NCI-H526 treated with DMSO at 0.1 percent for 48 hours (cell line): ENCODE measurements at regions not wholly inside any gene's neighbourhood (a gene's known extent, or its start where the extent isn't known, plus 50 kb on each side); places are given as distances from the start of the nearest gene placed in this dataset.

Experiments
- DNase-seq: peaks from one replicate; lab custom pipeline; 2025; lab: John Stamatoyannopoulos, UW

DNA sequence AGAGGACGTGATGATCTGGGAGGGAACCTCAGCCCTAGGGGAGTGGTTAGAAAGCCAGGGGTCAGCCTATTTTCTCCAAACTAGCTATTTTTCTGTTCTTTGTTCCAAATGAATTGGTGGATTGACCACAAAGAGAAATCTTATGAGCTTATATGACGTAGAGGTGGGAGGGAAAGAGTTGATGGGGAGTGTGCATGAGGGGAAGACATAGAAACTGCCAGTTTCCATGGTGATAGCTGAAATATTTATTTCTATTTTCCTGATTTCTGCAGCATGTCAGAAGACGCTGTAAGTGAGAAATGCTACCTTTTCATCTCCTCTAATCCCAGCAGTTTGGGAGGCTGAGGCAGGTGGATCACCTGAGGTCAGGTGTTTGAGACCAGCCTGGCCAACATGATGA is 51.4 kb upstream of the CISTR start:
- DNase-seq, result no peak

DNA sequence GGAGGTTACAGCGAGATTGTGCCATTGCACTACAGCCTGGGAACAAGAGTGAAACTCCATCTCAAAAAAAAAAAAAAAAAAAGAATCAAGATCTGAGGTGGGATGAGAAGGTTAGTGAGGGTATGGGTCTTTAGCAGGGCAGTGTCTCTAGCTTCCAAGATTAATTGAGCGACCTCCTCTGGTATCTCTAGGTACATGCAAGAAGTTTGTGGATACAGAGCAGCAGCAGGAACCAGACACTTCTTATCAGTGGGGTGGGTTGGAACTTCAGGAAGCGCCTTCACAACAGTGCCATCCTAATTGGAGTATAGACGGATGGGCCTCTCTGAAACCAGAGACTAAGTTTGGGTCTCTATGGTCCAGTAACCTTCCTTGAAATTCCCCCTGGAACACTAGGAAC is 51.9 kb upstream of the CISTR start:
- no peak for DNase-seq

DNA sequence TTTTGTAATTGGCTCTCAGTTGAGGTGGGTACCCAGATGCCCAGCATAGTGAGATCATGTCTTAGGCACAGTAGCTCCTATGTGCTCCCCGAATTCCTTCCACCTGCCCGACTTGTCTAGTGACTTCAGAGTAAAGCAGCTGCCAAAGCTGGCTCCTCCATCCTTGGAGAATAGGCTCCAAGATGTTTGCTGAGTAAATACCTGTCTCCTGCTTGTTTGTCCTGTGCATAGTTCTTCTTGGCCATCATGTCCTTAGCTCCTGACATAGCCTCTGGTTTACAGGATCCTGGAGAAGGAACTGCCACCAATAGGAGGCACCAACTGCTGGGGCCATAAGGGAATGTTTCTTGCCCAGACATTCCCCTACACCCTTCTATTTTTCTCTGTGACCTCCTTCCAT is 52.6 kb upstream of the CISTR start:
- DNase-seq, result no peak

DNA sequence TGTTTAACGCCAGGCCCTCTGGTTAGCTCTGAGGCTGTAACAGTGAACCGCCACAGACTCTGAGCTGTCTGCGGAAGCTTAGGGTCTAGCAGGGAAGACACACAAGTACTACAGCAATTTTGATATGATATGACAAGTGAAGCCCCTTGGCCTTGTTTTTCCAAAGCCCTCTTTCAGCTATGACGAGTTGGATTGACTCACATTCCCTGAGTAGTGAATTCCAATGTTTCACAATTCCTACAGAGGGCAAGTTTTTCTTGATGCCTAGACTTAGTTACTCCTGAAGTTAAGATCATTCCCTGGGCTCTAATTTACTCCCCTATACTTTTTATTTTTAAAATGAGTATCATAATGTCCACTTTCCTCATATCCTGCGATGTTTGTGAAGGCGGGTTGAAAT is 53.3 kb upstream of the CISTR start:
- no peak for DNase-seq

DNA sequence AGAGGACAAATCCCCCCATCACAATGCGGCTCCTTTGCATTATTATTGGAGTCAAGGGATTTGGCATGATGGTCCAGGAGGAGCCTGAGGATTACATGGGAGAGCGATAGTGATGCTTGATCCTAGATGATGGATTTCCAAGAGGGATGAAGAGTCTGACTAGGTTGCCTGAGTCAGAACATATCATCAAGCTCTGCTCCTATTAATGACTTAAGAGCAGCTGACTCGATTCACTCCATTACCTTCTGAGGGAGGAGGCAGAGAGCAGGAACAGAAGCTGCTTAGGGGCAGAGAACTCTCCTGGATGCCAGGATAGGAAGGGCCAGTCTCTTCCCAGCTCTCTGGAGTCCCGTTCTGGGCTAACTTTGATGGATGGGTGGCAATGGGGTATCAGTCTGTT is 54.0 kb upstream of the CISTR start:
- no peak for DNase-seq

DNA sequence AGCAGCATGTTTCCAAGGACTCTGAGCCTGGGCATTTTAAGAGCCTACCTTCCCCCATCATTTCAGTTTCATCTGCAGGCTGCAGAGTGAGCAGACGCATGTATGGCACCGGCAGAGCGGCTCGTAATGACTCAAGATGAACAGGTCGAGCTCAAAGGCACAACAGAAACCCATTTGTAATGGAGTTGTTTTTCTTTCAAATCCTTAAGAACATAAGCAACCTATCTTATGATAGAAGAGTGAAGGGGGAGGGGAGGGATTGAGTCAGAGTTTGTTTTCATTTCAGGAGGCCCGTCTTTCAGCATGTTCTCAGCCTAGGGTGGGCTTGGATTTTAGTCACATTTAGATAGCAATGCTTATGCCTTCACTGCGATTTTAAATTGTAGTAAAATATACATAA is 54.9 kb upstream of the CISTR start:
- DNase-seq, result no peak

DNA sequence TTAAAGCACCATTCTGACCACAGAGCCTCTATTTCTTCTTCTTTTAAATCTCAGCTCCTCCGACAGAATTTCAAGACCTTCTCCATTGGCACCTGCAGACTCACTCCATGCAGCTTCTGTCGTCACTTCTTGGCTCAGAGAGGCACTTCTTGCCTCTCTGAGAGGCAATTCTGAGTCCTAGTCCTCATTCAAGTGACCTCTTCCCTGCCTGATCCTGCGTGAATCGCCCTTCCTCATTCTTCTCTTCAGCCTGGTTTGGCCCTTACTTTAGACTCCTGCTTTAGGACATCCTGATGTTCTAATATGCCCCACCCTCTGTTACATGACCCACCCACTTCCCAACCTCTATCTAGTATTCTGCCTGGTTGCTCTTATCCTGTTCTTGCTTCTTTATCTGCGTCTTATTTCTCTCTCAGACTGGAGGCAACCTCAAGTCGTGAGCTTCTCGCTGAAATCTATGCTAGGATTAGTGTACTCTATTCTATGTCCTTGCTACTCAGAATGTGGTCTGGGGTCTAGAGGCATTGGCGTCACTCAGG is 55.6 kb upstream of the CISTR start:
- DNase-seq, result no peak

DNA sequence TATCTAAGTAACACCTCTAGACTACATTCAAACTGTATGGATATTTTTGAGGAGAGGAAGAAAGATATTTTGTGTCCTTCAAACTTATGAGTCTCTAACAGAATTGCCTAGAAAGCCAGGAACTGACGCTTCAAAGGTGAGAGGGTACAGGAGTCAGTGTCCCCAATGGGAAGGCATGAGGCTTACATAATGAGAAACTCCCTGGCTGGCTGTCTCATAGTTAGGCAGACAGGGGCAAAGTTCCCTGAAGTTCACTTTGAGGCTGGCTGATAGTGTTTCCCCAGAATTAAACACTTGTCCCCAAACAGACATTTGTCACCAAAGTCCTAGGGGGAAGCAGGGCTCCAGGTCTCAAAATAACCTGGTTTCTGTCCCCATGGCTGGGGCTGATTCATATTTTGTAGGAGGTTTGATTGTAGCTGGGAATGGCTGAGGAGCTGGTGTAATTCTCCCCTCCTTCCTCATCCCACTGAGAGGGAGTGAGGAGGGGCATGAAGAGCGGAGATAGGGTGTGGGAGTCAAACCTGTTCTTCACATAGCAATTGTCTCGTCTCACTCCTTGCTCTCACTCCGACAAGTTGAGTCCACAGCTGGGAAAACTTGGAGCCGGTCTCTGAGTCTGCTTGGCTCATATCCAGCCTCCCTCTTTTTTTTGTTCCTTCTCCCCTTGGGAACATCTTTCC is 56.4 kb upstream of the CISTR start:
- no peak for DNase-seq

DNA sequence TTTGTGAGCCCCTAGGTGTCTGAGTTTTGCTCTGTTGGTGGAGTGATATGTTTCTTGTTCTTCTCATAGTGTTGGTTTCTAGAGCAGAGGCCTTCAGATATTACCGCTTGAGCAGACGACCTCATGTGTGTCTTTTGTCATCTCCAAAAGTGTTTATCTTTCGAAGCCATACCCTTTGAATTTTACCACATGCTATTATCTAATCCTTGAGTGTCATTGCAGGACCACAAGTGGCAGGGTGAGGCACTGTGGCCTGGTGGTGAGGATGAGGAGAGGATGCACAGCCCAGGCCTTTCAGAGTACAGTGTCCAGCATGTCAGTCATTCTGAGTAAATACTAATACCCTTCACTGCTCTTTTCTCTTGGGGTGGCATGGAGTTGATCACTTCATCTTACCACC is 57.2 kb upstream of the CISTR start:
- no peak for DNase-seq

DNA sequence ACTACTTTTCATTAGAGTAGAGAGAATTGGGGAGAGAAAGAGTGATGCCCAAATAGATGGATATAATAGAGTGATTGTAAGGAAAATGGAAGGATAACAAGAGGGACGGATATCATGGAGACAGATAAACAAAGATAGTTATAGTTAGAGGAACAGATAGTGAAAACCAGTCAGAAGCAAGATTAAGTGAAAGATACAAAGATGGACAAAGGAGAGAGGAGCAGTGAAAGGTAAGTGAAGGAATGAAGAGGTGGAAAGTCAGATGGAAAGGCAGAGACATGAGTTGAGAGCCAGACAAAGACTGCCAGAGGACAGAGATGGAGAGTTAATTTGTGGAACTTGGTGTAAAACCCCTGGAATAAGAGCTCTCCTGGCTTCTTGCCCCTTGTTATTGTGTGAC is 59.2 kb upstream of the CISTR start:
- DNase-seq, result no peak

DNA sequence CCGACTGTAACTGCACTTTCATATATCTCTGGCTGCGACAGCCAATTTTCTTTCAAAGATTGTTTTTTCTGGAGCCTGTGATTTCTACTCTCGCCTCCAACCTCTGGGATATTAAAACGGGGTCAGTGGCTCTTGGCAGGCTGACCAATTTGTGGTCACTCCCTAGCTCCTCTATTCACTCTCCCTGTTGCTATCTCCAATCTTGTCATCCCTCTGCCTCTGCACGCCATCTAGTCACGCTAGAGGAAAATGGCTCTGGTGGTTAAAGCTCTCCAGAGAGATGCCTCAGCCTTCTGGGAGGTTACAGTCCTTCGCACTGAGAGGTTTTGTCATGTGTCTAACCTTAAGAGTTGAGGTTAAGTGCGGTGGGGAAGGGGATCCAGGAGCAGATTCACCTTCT is 59.8 kb upstream of the CISTR start:
- DNase-seq, result no peak

DNA sequence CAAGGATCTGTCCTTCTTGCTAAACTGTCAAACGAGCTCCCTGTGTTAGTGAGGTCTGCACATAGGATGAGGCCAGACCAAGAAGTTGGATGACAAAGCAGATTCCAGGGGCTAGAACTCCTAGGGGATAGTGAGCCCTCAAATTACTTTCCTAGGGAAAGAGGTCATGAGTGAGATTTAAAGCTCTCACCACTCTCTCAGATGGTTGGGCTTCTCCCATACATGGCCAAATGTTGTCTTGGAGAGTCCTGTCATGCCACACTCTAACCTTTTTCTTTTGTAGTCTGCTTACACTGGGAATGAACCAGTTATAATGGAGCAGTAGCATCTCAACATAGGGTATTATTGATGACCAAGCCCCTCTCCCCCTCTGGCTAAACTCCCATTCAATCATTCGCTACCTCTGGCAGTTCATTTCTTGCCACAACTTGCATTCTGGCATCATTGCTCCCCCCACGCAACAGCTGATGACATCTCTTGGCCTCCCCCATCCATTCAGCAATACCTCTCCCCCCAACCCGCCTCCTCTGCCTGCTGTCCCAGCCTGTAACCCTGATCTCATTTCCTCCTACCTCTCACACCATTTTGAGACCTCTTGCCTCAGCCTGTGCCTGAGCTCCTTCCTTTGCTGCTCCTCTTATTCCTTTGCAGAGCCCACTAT is 64.7 kb upstream of the CISTR start:
- DNase-seq, result no peak

DNA sequence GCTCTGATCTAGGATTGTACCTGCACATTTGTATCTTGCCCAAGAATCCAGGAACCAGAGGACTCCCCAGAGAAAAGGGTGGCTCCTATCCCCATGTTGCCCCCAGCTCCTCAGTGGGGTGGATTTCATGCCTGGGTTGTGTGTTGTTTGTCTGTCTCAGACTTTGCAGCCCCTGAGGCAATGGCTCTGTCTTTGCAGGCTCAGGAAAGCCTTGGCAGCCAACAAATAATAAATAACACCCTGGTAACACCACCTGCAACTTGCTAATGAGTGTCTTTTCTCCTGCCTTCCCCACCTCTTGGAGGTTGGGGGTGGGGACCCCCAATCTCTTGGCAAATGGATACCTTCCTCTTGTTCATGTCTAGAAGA is 65.2 kb upstream of the CISTR start:
- no peak for DNase-seq

DNA sequence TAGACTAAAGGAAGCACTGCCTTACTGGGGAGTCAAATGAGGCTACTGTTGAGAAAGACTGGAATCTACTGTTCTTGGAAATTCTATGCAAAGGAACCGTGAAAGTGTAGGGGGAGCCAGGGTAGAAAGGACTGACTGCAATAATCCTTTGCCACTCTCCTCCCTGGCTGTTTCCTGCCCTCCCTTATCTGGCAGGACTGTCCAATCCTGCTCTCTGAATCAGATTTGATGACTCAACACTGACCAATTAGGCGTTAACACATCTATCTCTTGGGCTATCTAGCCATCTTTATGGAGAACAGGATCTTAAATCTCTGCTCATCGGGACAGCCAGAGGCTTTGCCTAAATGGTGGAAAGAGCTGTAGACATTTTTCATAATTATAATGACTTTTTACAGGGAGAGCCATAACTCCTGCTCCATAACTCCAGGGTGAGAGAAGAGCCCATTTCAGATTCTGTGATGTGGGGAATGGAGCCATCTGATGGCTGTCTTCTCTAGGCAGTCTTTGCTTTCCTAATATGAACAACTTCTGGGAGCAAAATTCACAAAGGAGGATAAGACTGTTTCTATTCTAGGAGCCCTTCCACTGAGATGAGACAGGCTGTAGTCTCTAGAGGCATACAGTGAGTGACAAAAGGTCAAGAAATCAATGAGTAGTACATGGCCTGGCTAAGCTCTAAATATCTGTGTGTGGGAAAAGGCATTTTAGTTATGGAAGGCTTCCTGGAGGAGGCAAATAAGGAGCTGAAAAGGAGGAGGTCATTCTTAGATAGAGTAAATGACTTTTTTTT is 68.9 kb upstream of the CISTR start:
- DNase-seq, result no peak

DNA sequence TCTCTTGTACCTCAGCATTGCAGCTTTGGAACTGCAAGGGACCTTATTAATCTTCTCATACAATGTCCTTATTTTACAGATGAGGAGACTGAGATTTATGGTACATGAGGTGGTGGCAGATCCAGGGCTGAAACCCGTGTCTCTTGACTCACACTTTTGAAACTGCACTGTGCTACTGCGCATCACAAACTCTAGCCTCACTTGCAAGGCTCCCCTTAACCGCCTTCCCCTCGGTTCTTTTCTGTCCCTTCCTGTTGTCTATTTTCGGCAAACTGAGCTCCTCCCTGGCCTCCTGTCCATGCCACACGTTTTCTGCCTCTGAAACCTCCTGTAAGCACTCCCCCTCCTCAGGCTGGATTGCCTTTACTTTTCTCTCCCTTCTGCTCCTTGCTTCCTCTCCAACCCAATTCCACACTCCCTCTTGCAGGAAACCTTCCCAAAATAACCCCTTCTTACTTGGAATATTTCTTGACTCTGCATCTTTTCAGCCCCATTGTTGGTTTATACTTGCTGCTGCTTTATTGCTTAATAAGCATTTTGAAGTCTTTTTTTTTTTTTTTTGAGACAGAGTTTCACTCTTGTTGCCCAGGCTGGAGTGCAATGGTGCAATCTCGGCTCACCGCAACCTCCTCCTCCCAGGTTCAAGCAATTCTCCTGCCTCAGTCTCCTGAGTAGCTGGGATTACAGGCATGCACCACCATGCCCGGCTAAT is 72.4 kb upstream of the CISTR start:
- no peak for DNase-seq

DNA sequence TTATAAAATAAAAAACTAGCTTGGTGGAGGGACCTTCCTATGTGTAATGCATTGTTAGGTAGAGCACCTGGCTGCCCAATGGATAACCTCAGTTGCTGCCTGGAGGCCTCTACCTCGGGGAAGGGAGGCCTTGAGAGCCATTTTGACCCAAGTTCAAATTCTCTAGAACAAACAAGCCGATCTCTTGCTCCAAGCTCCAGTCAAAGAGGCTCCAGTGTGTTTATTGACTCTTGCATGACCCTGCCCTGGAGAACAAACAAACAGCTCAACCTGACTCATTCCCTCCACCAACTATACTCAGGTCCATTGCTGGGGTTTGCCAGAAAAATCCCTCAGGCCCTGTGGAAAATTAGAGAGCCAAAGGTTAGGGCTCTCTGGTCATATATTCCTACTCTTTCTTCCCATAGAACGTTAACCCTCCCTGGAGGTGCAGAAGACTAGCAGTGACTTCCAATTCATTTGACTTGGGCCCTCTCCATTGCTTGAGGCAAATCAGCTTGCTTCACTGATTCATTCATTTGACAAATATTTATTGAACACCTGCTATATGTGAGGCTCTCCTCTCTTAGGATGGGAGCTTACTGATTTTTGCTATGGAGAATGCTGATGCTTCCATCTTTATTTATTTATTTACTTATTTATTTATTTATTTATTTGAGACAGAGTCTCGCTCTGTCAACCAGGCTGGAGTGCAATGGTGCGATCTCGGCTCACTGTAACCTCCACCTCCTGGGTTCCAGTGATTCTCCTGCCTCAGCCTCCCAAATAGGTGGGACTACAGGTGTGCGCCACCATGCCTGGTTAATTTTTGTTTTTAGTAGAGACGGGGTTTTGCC is 73.7 kb upstream of the CISTR start:
- DNase-seq, result no peak

DNA sequence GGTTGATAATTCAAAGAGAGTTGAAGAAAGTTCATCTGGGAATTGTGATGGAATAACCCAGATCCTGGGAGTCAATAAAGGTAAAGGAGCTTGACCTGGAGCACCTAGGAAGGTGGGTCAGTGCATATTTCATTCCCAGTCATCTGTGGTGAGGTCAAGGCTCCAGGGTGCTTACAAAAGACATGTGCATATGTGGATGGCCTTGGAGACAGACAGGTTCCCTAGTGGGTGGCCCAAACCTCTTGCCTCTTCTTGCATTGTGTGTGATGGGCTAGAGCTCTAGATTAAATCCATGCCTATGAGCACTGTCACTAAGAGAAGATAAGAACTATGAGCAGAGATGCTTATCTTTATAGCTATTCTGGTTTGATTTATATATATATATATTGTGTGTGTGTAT is 75.5 kb upstream of the CISTR start:
- no peak for DNase-seq

DNA sequence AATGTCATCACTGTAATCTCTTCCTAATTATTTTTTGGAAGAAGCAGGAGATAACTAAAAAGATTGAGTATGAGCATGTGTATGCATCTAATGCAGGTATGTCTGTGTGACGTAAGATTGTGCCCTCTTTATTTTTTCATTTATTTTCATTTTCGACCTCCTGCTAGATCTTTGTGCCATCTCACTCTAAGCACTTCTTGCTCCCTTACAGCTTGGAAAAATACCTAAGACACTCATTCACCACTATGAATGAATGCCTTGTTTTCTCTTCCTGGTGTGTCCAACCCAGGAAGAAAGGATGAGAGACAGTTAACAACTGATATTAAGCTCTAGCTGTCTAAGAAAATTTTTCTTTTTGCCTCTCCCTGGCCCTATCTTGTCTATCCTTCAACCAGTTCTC is 76.8 kb upstream of the CISTR start:
- DNase-seq, result no peak

DNA sequence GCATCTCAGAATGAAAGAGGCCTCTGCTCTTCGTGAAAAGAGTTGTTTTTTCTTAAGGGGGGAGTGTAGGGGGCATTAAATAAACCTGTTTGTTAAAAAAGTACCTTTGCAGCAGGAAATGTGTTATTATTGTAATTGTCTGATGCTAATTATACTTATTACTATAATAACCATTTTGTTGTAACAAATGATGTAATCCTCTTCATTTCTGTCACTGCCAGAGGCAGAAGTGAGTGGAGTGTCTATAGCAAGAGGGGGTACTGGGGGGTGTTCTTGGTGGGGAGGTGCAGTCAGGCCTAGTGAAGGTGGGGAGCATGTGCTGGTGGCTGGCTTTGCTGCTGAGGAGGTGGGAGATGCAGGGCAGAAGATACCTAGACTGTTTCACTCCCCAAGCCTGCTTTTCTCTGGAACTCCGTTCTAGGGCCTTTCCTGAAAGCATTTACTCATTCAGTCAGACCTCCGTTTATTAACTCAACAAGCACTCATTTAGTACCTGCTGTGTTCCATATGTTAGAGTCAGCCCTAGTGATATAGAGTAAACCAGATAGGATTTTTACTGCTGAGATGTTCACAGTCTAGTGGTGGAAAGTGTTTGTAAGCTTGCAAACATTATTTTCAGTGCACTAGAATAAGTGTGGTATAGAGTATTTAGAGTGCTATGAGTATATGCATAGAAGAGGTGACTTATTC is 77.5 kb upstream of the CISTR start:
- no peak for DNase-seq

DNA sequence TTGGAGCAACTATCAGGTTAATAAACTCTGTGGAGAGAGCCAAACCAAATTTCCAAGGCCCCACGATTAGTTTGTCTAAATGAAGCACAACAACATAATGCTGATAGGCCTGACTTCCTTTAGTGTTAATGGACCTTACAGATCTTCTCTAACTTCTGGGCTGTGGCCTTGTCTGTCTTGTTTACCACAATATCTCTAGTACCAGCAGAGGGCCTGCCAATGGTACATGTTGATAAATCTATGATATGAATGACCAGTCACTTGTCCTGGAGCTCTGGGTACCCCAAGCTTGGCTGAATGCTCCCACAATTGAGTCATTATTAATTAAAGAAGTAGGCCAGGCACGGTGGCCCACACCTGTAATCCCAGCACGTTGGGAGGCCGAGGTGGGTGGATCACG is 78.9 kb upstream of the CISTR start:
- no peak for DNase-seq

DNA sequence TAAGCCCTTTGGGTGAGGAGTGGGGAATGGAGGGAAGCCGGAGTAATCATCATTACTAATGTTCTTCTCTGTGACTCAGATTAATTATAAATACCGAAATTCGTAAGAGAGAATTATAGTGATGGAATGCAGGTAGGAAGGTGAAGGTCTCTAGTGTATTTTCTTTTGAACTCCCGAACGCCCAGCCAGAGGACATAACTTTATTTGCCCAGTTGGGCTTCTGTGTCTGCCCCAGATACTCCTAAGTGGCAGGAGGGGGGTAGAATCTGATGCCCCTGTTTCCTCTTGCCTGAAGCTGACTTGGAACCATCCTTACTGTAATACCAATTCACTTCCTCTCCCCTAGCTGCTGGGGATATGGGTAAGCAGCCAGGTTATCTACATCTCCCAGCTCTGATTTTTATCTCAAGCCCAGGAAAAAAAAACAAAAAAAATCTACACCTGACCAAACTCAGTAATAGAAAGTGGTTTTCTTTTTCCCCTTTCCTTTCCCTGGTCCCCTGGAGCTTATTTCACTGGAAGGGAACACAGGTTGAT is 84.4 kb upstream of the CISTR start:
- DNase-seq, result no peak
